NCI-H82 treated with DMSO at 0.1 percent for 48 hours (cell line): ENCODE measurements at regions not wholly inside any gene's neighbourhood (a gene's known extent, or its start where the extent isn't known, plus 50 kb on each side); places are given as distances from the start of the nearest gene placed in this dataset.
"Not testable (repeated sequence)": the region's sequence is repeated elsewhere in the genome, so short reads cannot be mapped to it uniquely, and the experiment has no call there.

Source experiments
- DNase-seq: peaks from one replicate; lab custom pipeline; 2025; ENCODE audit not compliant: unreplicated experiment; lab: John Stamatoyannopoulos, UW

DNA sequence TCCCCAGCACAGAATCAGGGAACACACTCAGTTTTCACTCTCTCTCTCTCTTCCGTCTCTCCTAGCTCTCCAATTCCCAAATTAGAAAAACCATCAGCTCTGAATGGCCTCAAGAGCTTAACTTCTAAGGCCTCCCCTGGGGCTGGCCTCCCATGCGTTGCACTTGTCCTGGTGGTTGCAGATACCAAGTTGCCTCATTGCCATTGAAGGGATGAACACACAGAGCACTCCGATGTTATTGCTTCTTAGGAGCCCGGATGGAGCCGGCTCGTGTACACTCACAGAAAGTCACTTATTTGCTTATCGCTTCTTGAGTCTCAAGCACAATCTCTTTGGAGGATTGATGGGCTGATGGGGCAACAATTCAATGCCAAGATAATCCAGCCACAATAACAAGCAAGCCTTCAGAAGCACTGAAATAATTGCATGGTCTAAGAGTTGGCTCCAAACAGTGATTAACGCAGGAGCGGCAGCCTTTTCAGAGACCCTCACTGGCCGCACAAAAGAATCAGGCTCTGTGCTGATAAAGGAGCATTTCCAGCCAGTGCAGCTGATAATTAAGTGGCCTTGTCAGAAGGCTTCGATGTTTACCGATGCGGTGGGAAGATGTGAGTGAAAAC is 175.8 kb upstream of the TMEM132C start:
- DNase-seq = no peak

DNA sequence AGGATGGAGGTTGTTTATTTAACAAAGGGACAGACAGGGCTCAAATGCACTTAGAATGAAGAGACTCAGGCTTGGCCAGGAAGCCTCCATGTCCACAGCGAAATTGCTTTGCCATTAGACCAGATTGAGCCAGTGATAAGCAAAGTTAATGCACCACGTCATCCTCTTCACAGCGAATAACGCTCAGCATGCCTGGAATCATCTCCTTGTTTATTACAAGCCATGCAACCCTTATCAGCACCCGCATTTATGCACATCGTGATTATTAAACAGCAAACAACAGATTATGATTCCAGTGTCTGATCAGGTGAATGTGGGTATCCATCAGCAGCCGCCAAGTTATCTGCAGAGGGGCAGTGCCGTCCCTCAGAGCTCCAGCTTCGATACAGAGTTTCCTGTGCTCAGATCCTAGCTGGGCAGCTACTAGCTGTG is 175.0 kb upstream of the TMEM132C start:
- DNase-seq = no peak

DNA sequence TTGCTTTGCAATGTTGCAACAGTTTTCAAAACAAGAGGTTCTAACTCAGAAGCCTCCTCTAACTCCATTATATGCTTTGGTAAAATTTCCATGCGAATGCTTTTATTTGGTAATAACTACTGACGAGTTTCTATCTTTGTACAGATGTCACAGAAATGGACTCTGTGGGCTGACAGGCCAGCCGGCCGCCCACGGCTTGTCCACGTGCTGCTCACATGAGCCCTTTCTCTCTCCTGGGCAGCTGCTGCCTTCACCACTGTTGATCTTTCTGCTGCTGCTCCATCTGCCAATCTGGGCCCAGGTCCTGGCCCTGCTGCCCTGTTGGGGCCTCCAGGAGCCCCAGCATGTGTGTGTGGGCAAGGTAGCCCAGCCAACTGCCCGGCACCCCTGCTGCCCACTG is 168.2 kb upstream of the TMEM132C start:
- no peak for DNase-seq

DNA sequence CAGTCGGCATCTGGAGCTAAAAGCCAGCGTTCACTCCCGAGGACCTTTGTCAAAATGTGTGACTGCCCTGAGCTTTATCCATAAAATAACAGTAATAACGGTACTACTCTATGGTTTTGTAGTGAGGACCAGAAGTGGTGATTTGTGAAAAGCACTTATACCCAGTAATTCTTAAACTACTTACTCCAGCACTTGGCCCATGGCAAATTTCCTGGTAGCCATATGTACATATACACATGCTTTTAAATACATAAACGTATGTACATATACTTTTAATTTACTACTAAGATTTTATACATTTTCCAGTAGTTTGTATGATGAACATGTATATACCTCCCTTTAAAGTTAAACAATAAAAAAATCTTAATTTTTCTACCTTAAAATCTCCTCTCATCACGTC is 163.8 kb upstream of the TMEM132C start:
- DNase-seq = no peak

DNA sequence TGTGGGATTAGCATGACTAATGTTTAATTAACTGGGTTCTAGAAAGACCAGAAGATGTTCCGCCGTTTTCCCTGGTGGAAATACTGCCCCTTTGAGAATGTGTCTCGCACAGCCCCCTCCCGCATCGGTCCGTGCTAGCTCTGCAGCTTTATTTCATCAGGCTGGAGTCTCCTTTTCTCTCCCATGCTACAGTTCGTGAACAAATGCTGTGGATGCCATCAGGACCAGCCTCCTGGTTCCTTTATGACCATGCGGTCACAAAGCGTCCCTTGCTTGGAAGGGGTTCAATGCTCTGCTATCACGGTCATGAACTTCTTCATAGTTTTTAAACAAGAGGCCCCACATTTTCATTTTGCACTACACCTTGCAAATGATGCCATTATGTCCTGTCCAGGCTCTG is 157.7 kb upstream of the TMEM132C start:
- no peak for DNase-seq

DNA sequence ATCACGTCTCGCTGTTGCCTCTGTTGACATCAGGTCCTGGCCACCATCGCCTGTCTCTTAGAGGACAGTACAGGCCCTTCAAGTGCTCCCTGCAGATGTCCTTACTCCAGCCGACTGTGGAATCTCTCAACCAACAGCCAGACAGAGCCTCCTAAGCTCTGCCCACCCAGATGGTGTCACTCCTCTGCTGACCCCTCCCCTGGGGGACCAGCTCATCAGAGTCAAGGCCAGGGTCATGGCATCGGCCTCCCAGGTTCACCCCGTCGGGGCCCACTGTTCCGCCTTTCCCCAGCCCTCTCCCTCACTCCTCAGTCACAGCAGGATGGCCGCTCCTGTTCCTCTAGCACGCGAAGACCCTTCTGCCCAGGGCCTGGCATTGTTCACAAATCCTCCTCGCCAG is 157.3 kb upstream of the TMEM132C start:
- DNase-seq = no peak

DNA sequence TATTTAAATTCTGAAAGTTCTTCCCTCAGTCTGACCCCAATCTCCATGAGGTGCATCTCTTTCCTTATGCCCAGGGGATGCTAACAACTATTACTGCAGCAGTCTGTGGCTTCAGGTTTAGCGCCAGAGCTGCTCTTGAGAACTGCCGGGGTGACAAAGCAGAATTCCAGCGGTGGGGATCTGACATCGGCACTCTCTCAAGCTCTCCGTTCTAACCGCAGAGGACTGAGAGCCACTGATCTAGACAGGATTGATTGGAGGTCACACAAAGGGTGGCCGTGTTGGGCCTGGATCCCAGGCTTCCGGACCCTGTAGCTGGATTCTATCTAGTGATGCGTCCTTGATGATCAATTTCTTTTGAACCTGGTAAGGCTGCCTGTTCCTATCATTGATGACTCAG is 155.6 kb upstream of the TMEM132C start:
- DNase-seq = no peak

DNA sequence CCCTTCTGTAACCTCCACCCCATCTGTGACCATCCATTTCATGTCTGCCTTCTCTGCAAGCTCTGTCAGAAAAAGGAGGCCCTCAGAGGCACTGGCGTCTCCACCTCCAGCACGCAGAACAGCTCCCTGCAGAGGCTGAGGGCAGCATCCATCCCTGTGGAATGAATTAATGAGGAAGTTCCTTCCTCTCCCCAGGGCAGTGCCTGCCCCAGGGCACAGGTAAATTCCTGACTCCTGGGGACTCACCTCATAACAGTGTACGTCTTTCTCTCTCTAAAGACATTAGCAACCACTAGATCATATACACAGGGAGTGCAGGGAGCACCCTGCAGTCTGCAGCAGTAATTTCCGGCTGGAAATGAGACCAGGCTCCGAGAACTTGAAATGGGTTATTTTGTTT is 155.0 kb upstream of the TMEM132C start:
- DNase-seq = no peak

DNA sequence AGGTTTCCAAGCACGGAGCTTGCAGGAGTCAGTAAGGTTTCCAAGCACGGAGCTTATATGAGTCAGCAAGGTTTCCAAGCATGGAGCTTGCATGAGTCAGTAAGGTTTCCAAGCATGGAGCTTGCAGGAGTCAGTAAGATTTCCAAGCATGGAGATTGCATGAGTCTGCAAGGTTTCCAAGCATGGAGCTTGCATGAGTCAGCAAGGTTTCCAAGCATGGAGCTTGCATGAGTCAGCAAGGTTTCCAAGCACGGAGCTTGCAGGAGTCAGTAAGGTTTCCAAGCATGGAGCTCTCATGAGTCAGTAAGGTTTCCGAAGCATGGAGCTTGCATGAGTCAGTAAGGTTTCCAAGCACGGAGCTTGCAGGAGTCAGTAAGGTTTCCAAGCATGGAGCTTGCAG is 153.7 kb upstream of the TMEM132C start:
- not testable (repeated sequence) for DNase-seq

DNA sequence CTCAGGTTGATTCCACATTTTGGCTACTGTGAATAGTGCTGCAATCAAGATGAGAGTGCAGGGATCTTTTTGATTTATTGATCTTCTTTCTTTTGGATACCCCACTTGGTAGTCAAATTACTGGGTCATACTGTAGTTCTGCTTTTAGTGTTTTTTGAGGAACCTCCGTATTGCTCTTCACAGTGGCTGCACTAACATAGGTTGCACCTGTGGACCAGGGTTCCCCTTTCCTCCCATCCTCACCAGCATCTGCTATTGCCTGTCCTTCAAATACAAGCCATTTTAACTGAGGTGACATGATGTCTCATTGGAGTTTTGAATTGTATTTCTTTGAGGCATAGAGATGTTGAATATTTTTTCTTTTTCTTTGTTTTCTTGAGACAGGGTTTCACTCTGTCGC is 152.5 kb upstream of the TMEM132C start:
- no peak for DNase-seq

DNA sequence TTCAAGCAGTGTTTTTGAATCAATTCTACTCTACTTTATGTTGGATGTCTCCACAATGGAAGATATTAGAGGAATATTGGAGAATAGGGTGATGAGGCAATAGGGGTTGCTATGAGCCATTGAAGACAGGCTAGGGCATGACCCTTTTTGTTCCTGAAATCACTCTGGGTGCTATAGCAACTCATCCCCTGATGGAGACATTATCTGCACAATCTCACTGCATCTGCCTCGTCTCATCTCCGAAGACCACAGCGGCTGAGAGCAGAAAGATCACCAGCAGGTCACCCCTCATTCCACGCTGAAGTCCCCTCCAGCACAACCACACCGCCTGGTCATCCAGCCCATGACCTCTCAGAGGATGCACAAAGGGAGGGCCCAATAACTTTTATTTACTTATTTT is 150.4 kb upstream of the TMEM132C start:
- DNase-seq = no peak

DNA sequence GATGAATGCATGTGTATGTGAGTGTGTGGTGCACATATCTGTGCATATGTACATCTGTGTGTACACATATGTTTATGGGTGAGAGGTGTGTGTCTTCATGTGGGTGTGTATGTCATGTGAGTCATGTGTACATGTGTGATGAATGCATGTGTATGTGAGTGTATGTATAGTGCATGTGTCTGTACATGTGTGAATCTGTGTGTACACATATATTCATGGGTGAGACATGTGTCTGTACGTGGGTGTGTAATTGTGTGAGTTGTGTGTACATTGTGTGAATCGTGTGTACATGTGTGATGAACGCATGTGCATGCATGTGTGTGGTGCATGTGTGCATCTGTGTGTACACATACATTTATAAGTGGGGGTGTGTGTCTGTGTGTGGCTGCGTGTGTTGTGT is 146.9 kb upstream of the TMEM132C start:
- no peak for DNase-seq

DNA sequence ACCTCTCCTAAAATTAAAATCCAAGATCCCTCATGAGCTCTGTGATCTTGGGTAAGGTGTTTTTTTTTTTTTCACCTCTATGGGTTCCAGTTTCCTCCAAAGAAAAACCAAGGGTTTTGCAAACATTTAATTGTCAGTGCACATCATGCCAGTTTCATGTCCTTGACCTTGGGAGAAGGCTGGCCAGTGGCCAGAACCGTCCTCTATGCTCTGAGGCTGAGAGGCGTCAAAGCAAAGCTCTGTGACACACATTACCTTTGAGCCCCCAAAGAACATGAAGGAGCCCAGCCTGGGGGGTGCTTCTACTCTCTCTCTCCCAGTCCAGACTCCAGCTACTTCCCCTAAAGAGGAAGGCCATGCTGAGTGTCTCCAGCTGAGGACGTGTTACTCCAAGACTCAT is 145.5 kb upstream of the TMEM132C start:
- no peak for DNase-seq

DNA sequence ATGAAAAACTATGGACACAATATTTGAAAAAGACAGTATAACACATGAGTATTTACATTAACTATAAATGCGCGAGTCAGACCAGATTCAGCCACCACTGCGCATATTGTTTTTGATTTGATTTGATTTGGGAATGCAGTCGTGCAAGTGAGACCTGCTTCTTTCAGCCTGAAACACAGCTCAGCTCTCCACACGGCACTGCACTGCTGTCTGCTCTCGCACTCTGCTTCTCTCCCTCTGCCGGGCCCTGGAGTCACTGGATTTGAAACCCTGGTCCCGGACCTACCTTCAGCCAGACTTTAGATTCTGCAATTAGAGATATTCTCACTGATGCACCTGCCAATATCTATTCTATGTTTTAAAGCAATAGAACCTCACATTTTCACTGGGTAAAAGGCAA is 143.9 kb upstream of the TMEM132C start:
- no peak for DNase-seq

DNA sequence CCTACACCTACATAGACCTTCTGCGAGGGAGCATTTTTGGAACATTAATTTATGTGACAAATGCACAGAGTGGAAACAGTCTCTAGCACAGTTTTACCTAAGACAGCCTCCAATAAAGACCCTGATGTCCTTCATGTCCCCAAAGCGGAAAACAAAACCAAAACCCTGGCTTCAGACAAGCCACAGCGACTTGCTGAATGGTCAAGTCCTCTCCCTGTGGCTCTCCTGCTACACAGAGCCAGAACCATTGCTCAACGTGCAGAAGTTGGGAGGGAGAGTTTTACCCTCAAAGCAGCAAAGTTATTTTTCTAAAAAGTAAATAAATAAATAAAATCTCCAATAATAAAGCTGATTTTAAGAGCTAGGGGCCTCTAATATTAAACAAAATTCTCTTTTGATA is 135.0 kb upstream of the TMEM132C start:
- no peak for DNase-seq

DNA sequence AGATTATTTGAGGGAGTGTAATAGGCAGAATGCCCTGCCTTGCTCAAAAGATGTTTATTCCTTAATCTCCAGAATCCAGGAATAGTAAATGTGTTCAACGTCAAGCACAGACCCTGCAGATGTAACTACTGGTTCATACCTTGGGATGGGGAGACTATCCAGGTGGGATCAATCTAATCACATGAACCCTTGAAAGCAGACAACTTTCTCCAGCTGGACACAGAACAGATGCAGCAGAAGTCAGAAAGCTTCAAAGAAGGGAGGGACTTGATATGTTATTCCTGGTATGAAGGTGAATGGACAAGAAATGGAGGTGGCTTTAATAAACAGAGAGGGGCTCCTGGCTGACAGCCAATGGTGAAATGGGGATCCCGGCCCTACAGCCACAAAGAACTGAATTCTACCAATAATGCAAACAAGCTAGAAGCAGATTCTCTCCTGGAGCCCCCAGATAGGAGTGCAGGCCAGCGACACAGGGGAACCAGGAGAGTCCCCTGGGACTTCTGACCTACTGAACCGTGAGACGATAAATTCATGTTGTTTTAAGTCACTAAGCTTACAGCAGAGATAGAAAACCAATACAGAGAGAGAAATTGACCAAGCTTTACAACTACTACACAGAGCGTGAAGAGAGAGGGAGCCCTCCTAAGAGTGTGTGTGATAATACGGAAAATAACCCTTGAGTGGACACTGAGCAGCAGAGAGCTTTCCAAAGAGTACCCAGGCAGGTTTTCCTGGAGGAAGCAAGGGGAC is 133.5 kb upstream of the TMEM132C start:
- DNase-seq = no peak

DNA sequence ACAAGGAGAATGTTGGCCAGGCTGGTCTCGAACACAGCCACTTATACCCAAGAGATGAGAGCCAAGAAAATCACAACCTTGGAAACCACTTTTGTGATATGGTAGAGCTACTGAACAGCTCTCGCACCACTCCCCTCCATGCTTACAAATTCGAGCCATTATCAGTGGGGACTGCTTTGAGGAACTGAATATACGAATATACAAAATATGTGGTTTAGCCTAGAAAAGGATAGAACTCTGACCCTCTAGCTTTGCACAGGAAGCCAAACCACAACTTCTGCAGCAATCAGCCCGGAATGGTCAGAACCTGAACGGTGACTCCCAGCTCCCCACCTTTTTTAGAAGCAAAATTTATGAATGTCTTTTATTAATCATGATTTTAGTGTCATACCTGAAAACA is 129.8 kb upstream of the TMEM132C start:
- no peak for DNase-seq

DNA sequence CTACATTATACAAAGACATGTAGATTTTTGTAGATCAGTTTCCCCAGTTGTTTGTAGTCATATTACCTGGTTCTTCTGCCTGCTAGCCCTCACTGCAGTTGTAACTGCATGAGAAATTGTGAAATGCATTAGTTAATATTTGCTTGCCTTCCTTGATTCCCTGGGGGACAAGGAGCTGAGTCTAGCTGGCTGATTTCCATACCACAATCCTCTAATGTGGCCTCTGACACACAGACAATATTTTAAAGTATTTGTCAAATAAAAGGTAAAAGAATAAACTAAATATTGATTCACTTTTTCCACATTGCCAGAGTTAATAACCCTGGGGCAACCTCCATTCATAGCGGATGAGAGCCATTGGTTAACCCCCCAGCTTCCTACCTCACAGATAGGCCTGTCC is 128.8 kb upstream of the TMEM132C start:
- no peak for DNase-seq

DNA sequence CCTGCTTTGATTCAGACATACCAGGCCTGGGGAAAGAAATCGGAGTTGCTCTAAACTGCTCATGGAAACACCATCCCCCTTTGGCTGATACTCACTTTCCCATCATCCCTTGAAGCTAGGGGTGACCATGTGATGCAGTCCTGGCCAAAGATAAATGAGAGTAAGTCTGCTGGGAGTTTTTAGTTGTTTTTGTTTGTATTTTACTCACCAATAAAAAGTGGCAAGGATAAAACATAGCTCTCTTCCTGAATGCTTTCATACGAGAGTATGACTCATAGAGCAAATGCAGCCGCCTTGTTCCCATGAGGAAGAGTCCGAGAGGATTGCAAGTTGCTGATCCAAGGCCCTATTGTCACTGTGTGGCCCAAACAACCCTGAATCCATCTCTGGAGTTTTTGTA is 126.4 kb upstream of the TMEM132C start:
- DNase-seq = no peak

DNA sequence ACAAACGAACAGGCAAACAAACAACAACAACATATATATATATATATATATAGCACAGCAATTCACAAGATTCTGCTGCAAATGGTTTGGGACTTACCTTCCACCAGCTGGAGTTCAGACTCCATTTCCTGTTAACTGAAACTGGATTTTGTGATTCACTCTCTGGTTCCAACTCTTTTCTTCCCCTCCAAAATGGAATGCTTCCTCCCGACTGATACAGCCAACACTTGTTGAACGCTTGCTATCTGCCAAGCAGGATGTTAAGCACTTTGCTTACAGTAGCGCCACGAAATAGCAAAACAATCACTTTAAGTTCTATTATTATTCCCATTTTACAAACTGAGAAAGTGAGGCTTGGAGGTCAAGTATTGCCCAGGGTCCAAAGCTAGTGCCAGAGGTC is 116.0 kb upstream of the TMEM132C start:
- DNase-seq = no peak

DNA sequence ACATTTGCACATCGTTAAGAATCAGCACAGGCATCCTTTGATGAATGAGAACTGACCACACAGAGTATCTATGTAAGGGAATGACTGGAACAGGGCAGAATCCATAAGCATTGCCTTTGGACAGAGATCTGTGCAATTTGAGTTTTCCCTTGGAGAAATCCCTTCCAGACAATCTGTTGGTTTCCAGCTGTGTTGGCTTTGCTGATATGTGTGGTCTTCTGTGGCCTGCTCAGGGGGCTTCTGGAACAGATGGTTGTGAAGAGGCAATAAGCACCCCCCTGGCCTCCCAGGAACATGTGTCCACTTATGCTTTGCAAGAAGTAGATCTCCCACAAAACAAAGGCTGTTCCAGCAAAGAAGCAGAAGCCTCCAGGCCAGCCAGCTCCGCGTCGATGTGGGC is 111.4 kb upstream of the TMEM132C start:
- no peak for DNase-seq

DNA sequence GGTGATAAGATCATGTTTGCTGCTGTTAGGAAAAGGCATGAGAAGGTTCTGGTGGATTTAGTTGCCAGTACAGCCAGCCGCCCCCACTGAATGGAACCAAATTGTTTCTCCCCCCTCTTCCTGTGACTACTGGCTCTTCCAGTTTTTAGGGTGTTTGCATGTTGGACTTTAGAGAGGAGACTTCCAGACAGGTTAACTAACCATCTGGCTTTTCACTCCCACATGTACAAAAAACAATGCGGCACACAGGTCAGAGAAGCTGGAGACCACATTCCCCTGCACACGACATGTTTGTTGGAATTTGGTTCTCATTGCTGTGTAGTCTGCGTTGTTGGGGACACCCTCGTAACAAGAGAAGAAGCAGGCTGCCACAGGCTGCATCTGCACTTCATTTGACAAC is 103.9 kb upstream of the TMEM132C start:
- DNase-seq = no peak

DNA sequence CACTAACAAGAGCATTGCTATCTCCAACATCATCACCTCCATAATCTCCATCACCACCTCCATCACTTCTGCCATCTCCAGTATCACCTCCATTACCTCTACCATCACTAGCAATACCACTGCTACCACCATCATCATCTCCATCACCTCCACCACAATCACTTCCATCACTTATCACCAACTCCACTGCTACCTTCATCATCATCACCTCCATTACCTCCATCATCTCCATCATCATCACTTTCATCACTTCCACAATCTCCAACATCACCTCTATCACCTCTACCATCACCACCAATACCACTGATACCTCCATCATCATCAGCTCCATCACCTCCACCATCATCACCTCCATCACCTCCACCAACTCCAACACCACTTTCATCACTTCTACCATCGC is 102.4 kb upstream of the TMEM132C start:
- no peak for DNase-seq
